ENCODE measurements at regions not wholly inside any gene's neighbourhood (a gene's known extent, or its start where the extent isn't known, plus 50 kb on each side); places are given as distances from the start of the nearest gene placed in this dataset.
A peak's percentile ranks its signal among the peaks of the same experiment; 100 is the strongest.
"Not testable (repeated sequence)": the region's sequence is repeated elsewhere in the genome, so short reads cannot be mapped to it uniquely, and the experiment has no call there.

DNA sequence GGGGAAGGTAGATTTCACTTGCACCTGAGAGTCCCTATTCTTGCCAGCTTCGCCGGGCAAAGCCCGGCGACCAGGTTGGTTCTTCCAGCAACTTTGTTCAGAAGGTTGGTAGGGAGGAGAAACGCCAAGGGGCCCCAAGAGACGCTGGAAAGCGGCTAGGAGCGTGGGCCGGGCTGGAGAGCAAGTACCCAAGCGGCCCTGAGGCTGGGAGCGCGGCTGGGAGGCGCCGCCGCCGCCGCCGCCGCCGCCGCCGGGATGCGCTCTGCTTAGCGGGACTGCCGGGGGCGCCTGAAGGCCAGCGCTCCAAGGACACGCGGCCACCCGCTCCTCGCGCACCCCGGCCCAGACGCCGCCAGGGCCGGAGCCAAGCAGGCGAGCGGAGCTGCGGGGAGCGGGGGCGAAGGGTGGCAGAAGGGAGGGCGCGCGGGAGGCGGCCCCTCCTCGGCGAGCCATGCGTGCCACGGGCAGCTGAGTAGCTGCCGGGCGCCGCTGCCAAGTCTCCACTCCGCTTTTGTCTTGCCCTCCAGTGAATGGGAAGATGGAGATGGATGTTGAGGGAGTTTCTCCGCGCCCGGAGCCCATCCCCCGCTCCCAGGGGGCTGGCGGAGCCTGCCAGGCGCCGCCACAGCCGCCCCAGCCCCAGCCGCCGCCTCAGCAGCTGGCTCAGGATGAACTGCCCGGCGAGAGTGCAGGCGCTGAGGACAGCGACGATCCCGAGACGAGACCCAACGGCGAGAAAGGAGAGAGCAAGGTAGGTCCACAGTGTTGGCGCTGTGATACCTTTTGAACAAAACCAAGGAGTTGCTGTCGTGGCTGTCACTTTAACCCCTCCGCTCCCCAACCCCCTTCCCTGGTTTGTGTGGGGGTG, 227.4 kb upstream of the AZI2 start:
- DNase-seq (ENCODE audit: low read depth, low spot score) = no peak

DNA sequence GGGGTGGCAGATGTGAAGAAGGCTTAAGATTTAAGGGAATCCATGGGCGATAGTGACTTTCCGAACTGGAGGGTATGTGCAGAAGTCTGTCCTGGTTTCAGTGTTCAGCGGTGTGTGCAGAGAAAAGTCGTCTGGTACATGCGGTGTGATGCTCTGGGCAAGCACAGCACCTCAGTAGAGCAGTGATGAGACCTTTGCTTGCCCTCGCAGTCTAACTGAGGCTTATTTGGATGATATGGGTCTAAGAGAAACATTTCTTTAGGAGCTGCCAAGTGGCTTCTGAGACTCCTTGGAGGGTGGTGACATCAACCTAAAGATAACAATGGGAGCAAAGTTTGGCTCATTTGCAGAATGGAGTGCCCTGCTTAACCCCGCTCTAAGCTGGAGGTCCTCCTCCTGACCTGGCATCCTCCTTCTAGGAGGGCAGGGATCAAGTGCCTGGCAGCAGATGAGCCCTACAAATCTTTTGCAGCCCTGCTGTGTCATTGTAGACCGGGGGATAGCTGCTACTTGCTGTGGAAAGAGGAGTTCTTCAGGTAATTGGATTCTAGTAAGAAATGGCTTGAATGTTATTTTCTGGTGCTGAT, 228.1 kb upstream of the AZI2 start:
- DNase-seq (ENCODE audit: low read depth, low spot score) = no peak
- H3K27ac ChIP-seq = no peak overlapping the region

More for the DNA sequence above, 227.4 kb upstream of the AZI2 start:
- no peak overlapping the region for H3K27ac ChIP-seq

DNA sequence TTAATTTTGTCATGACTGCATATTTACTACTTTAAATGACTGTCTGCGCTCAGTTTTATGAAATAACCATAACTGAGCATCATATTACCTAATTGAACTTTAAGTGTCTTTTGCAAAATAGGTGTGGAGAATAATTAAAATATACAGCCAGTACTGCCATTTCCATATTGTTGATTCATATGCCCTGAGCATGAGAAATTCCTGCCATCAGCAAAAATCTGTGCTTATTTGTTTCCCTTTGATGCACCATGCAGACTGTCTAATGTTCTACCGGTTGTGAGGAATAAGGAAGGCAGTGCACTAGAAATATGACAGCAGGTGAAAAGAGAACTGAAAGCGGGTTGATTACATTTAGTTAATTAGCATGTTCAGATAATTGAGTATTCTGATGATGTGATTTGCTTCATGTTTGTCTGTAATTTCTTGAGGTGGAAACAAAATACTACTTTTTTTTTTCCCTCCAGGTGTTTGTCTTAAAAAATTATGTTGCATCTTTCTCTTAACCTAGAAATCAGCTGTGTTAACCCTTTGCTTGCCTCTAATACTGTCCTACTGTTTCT, 229.4 kb upstream of the AZI2 start:
- no peak for DNase-seq (ENCODE audit: low read depth, low spot score)
- no peak overlapping the region for H3K27ac ChIP-seq

GRCh38 chr3:28586325-28586724, 237.7 kb upstream of the AZI2 start:
- peak; percentile 18 for DNase-seq (ENCODE audit: low read depth, low spot score)
- H3K27ac ChIP-seq = no peak overlapping the region

GRCh38 chr3:28587723-28588122, 239.1 kb upstream of the AZI2 start:
- no peak for DNase-seq (ENCODE audit: low read depth, low spot score)
- H3K27ac ChIP-seq = no peak overlapping the region

DNA sequence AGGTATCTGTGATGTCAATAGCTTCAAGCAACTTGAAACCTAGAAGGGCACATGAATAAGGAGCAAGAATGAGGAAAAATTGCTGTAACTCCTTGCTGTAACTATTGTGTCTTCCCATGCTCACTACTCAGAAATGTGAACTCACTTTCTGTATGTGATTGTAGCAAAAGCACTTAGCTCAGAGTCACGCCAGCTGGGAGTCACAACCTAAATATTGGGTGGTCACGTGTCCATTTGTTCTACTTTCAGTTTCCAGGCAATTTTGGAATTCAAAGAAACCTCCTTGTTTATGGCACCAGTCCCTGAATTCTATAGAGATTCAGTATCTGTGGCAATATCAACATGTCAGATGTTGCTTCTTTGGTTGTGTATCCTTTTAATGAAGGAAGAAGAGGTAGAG, 241.6 kb upstream of the AZI2 start:
- no peak for DNase-seq (ENCODE audit: low read depth, low spot score)
- no peak overlapping the region for H3K27ac ChIP-seq

GRCh38 chr3:28590860-28591259, 242.2 kb upstream of the AZI2 start:
- DNase-seq (ENCODE audit: low read depth, low spot score) = no peak

GRCh38 chr3:28595372-28595771, 246.7 kb upstream of the AZI2 start:
- no peak overlapping the region for H3K27ac ChIP-seq
- DNase-seq (ENCODE audit: low read depth, low spot score) = no peak

More at GRCh38 chr3:28590860-28591259, 242.2 kb upstream of the AZI2 start:
- H3K27ac ChIP-seq = no peak overlapping the region

DNA sequence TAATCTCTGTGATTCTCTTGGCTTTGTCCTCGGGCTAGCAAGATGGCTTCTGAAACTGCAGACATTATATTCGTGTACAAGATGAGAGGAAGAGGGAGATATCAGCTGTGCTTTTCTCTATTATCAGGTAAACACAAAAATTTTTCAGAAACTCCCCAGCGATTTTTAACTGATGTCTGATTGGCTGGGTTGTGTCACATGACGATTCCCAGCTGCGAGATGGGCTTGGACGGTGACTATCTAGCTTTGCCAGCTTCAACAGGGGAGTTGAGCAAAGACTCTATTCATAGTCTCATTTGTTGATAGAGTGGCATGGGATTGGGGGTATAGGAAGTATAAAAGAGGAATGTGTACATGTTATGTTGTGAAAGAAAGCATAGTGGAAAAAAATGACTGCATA, 248.8 kb upstream of the AZI2 start:
- no peak overlapping the region for H3K27ac ChIP-seq
- no peak for DNase-seq (ENCODE audit: low read depth, low spot score)

- peak; percentile 14 for DNase-seq (ENCODE audit: low read depth, low spot score)
- no peak overlapping the region for H3K27ac ChIP-seq
Observed at GRCh38 chr3:28598165-28598564, 249.5 kb upstream of the AZI2 start.

DNA sequence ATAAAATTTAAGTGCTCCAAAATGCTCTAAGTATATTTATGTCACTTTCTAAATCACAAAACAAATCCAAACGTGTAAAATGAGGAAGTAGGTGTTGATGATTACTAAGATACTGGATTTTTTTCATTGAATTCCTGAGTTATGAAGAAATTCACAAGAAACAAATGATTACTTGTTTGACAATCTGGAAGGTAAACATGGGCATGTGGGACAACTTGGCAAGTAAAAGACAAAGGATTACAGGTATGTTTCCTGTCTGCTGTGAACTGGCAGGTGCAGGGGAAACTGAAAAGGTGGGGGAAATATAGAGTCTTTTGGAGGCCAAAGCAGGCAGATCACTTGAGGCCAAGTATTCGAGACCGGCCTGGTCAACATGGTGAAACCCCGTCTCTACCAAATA, 252.7 kb upstream of the AZI2 start:
- no peak overlapping the region for H3K27ac ChIP-seq
- peak; percentile 18 for DNase-seq (ENCODE audit: low read depth, low spot score)

GRCh38 chr3:28606283-28606682, 257.7 kb upstream of the AZI2 start:
- no peak for DNase-seq (ENCODE audit: low read depth, low spot score)

DNA sequence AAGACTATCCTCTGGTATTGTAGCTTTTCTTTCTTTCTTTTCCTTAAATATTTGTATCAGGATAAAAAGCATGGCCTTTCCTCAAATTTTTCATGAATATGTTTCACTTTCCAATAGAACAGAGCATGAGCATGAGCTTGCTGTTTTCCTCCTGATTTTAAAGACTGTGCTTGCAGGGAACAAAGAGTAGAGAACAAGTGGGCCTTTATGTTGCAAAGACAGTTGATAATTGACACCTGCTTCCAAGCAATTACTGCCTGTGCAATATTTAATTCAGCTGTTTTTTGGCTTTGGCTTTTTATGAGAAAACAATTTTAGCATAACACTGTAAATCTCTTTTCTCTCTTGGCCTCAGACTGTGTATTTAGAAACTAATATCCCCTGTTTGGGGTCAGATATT, 263.6 kb upstream of the AZI2 start:
- DNase-seq (ENCODE audit: low read depth, low spot score) = no peak
- no peak overlapping the region for H3K27ac ChIP-seq

More at GRCh38 chr3:28606283-28606682, 257.7 kb upstream of the AZI2 start:
- H3K27ac ChIP-seq = no peak overlapping the region

DNA sequence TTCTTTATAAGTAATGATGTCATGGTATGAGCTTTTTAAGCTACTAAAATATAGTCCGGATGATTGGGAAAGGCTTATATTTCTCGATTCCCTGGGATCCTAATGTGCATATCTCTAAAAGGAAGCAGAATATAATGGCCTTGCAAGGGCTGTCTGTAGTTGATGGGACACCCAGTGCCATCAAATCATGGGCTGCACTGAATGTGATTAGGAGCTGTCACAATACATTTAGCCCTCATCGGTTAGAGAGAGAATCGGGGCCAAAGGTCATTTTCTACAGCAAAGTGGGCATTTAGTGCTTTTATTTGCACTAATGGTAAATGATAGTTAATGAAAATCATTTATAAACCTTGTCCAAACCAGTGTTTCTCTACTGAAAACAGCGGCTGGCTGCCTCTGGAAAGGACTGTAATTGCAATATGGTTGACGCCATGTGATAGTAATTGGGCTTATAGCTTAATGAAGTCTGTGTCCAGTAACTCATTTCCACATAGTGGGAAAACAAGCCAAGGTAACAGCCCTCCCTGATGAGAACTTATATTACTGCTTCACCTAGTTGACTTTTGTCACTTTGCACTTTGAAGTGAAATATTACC, 265.0 kb upstream of the AZI2 start:
- DNase-seq (ENCODE audit: low read depth, low spot score) = no peak
- H3K27ac ChIP-seq = no peak overlapping the region

DNA sequence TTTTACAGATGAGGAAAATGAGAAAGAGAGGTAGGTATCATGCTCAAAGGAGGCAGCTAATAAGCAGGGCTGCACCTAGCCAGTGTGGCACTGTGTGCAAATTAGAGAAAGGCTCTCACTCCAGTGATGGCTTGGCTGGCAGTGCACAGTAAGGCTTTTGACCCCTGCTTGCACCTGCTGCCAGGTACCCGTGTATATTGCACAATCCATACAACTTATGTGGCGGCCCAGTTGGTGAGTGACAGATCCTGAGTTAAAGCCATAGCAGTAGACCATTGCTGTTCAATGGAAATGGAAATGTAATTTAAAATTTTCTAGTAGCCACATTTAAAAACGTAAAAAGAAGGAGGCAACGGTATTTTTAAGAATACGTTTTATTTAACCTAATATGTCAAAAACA, 266.4 kb upstream of the AZI2 start:
- H3K27ac ChIP-seq = no peak overlapping the region
- DNase-seq (ENCODE audit: low read depth, low spot score) = no peak

GRCh38 chr3:28615971-28616370, 267.3 kb upstream of the AZI2 start:
- DNase-seq (ENCODE audit: low read depth, low spot score) = no peak
- H3K27ac ChIP-seq = no peak overlapping the region

- no peak for DNase-seq (ENCODE audit: low read depth, low spot score)
- H3K27ac ChIP-seq = no peak overlapping the region
Observed at GRCh38 chr3:28617821-28618220, 269.2 kb upstream of the AZI2 start.

DNA sequence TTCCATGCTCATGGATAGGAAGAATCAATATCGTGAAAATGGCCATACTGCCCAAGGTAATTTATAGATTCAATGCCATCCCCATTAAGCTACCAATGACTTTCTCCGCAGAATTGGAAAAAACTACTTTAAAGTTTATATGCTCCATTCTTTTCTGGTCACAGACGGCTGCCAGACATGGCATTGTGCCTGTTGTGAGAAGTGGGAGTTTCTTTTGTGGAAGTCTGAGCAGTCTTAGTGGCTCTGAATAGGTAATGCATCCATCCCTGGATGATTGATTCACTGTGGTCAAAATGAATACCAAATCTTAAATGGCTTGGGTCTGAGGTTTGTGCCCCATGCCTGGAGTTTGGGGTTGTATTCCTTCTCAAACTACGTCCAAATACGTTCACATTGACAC, 274.5 kb upstream of the AZI2 start:
- no peak for DNase-seq (ENCODE audit: low read depth, low spot score)
- H3K27ac ChIP-seq = no peak overlapping the region

DNA sequence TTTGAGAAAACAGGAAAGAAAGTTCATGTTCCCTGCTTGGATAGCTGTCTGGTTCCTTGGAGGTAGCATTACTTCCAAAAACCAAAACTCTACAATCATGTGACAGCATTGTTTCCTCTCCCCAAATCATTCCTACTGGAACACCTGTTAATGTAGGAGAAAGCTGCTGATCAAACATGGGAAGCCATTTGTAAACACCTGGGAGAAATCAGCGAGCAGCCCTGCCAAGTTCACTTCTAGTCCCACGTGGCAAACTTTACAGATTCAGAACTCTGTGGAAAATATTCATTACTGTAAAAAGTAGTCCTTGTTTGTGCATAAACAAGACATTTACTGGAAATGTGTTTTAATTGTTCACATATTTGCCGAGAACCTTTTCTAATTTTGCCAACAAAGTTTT, 275.5 kb upstream of the AZI2 start:
- no peak for DNase-seq (ENCODE audit: low read depth, low spot score)
- no peak overlapping the region for H3K27ac ChIP-seq

DNA sequence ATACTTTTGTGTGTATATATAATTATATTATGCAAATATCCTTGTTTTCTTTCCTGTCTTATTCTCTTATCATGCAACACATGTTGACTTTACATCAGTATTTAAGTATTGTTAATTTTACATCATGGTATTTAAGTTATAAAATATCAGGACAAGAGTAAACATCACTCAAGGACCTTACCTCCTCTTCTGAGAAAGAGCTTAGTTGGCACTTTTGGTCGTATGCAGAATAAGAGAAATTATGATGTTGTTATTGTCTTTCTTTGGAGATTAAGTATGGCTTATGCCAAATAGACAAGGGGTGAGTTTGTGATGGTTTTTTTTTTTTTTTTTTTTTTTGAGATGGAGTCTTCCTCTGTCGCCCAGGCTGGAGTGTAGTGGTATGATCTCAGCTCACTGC, 279.2 kb upstream of the AZI2 start:
- H3K27ac ChIP-seq; DNase-seq (ENCODE audit: low read depth, low spot score): not testable (repeated sequence)

- H3K27ac ChIP-seq = no peak overlapping the region
- no peak for DNase-seq (ENCODE audit: low read depth, low spot score)
Observed at GRCh38 chr3:28634019-28634418, 285.4 kb upstream of the AZI2 start.
